GM12891 (cell line): ENCODE measurements at regions not wholly inside any gene's neighbourhood (a gene's known extent, or its start where the extent isn't known, plus 50 kb on each side); places are given as distances from the start of the nearest gene placed in this dataset.

Experiments used
- DNase-seq: peaks from one replicate; pipeline ENCODE4 v3.0.0; 2011; ENCODE audit warnings: low spot score; ENCODE audit not compliant: insufficient read length
- FAIRE-seq: peaks from 2 replicates; lab custom pipeline; 2011; peaks lifted over from hg19 to GRCh38; lab: Jason Lieb, UNC
- PAX5 ChIP-seq: IDR thresholded peaks from 2 replicates; pipeline ENCODE4 v1.6.1; 2011; ENCODE audit warnings: low read length, moderate library complexity, mild to moderate bottlenecking; ENCODE audit not compliant: insufficient read depth, severe bottlenecking
- POLR2A ChIP-seq: IDR thresholded peaks from 2 replicates; pipeline ENCODE4 v1.6.1; 2011; ENCODE audit warnings: low read depth, low read length, control low read depth
- POLR2AphosphoS5 ChIP-seq: IDR thresholded peaks from 2 replicates; pipeline ENCODE4 v1.6.1; 2011; ENCODE audit warnings: low read depth, low read length, control low read depth
- POU2F2 ChIP-seq: IDR thresholded peaks from 2 replicates; pipeline ENCODE4 v1.6.1; 2011; ENCODE audit warnings: low read depth, mild to moderate bottlenecking, control low read depth, low read length, moderate library complexity
- SPI1 ChIP-seq: IDR thresholded peaks from 2 replicates; pipeline ENCODE4 v1.6.1; 2011; ENCODE audit warnings: low read depth, low read length, control low read depth
- TAF1 ChIP-seq: IDR thresholded peaks from 2 replicates; pipeline ENCODE4 v1.6.1; 2011; ENCODE audit warnings: low read depth, low read length, control low read depth

GRCh38 chr14:55938249-55938791 is 179.9 kb upstream of the PELI2 start:
- FAIRE-seq (no peak), DNase-seq (no peak)
- TF ChIP-seq POLR2AphosphoS5 (no peak), TAF1 (no peak), POLR2A (no peak), SPI1 (no peak), PAX5 (no peak)

- DNase-seq (no peak), FAIRE-seq (no peak)
- TF ChIP-seq TAF1 (no peak), POU2F2 (no peak), POLR2AphosphoS5 (no peak), POLR2A (no peak), SPI1 (no peak), PAX5 (no peak)
Observed at GRCh38 chr14:55942076-55942654, 176.0 kb upstream of the PELI2 start.

GRCh38 chr14:55942826-55943225 is 175.4 kb upstream of the PELI2 start:
- DNase-seq (no peak), FAIRE-seq (no peak)
- TF ChIP-seq POLR2A (no peak), TAF1 (no peak), PAX5 (no peak), SPI1 (no peak), POLR2AphosphoS5 (no peak), POU2F2 (no peak)

GRCh38 chr14:55944757-55945156 is 173.5 kb upstream of the PELI2 start:
- DNase-seq (no peak), FAIRE-seq (no peak)
- TF ChIP-seq POLR2A (no peak), POU2F2 (no peak), PAX5 (no peak), POLR2AphosphoS5 (no peak), TAF1 (no peak), SPI1 (no peak)

- TF ChIP-seq POLR2AphosphoS5 (no peak), TAF1 (no peak), SPI1 (no peak), POLR2A (no peak), POU2F2 (no peak), PAX5 (no peak)
- DNase-seq (no peak), FAIRE-seq (no peak)
Observed at GRCh38 chr14:55946231-55946630, 172.0 kb upstream of the PELI2 start.

- no peak for TF ChIP-seq SPI1
- TF ChIP-seq POLR2A = no peak
- no peak for TF ChIP-seq TAF1
- no peak for TF ChIP-seq POU2F2
- no peak for TF ChIP-seq POLR2AphosphoS5
- TF ChIP-seq PAX5 = no peak
- no peak for FAIRE-seq
- DNase-seq = no peak
Observed at GRCh38 chr14:55948399-55948798, 169.8 kb upstream of the PELI2 start.

- DNase-seq (no peak), FAIRE-seq (no peak)
- TF ChIP-seq POLR2A = no peak
- TF ChIP-seq PAX5 = no peak
- no peak for TF ChIP-seq SPI1
- TF ChIP-seq POU2F2 = no peak
- TF ChIP-seq TAF1 = no peak
- no peak for TF ChIP-seq POLR2AphosphoS5
Observed at GRCh38 chr14:55949708-55950107, 168.5 kb upstream of the PELI2 start.

- FAIRE-seq = no peak
- no peak for DNase-seq
- TF ChIP-seq SPI1 (no peak), POU2F2 (no peak), POLR2AphosphoS5 (no peak), PAX5 (no peak), TAF1 (no peak), POLR2A (no peak)
Observed at GRCh38 chr14:55950135-55950534, 168.1 kb upstream of the PELI2 start.

GRCh38 chr14:55951341-55952206 is 166.6 kb upstream of the PELI2 start:
- TF ChIP-seq POLR2A = no peak
- TF ChIP-seq POLR2AphosphoS5 = no peak
- TF ChIP-seq POU2F2 = no peak
- TF ChIP-seq TAF1 = no peak
- TF ChIP-seq PAX5 = no peak
- no peak for TF ChIP-seq SPI1
- DNase-seq = no peak
- no peak for FAIRE-seq

GRCh38 chr14:55954108-55954507 is 164.1 kb upstream of the PELI2 start:
- no peak for TF ChIP-seq TAF1
- no peak for TF ChIP-seq PAX5
- no peak for TF ChIP-seq SPI1
- no peak for TF ChIP-seq POLR2A
- no peak for TF ChIP-seq POLR2AphosphoS5
- TF ChIP-seq POU2F2 = no peak
- DNase-seq (no peak), FAIRE-seq (no peak)
